Nucleus accumbens (tissue), 56 donors: ENCODE measurements at regions not wholly inside any gene's neighbourhood (a gene's known extent, or its start where the extent isn't known, plus 50 kb on each side); places are given as distances from the start of the nearest gene placed in this dataset.
"Not testable (repeated sequence)": the region's sequence is repeated elsewhere in the genome, so short reads cannot be mapped to it uniquely, and the experiment has no call there.

ENCODE experiments used
- DNase-seq, 56 donors: peaks; one replicate each; lab custom pipeline; 2025; lab: John Stamatoyannopoulos, UW

GRCh38 chr4:77434299-77435092 is 171.1 kb upstream of the CXCL13 start:
- no peak for DNase-seq

- DNase-seq = no peak
These were observed 168.5 kb upstream of the CXCL13 start for GRCh38 chr4:77437079-77437478.

GRCh38 chr4:77438549-77438948 is 167.1 kb upstream of the CXCL13 start:
- DNase-seq = no peak

GRCh38 chr4:77443941-77444340 is 161.7 kb upstream of the CXCL13 start:
- no peak for DNase-seq

- no peak for DNase-seq
These were observed 159.8 kb upstream of the CXCL13 start for GRCh38 chr4:77445823-77446222.

- no peak for DNase-seq
These were observed 159.0 kb upstream of the CXCL13 start for GRCh38 chr4:77446601-77447000.

GRCh38 chr4:77449171-77449570 is 156.4 kb upstream of the CXCL13 start:
- no peak for DNase-seq

- no peak for DNase-seq
These were observed 155.6 kb upstream of the CXCL13 start for GRCh38 chr4:77450006-77450405.

GRCh38 chr4:77451530-77451929 is 154.1 kb upstream of the CXCL13 start:
- no peak for DNase-seq

- DNase-seq = not testable (repeated sequence)
These were observed 153.5 kb upstream of the CXCL13 start for GRCh38 chr4:77452117-77452516.

GRCh38 chr4:77453911-77454310 is 151.7 kb upstream of the CXCL13 start:
- no peak for DNase-seq

GRCh38 chr4:77454858-77455257 is 150.8 kb upstream of the CXCL13 start:
- no peak for DNase-seq

GRCh38 chr4:77464100-77464499 is 141.5 kb upstream of the CXCL13 start:
- DNase-seq = not testable (repeated sequence)

- no peak for DNase-seq
These were observed 140.3 kb upstream of the CXCL13 start for GRCh38 chr4:77465271-77465670.

GRCh38 chr4:77466430-77466829 is 139.2 kb upstream of the CXCL13 start:
- DNase-seq = no peak

- no peak for DNase-seq
These were observed 133.7 kb upstream of the CXCL13 start for GRCh38 chr4:77471821-77472495.

GRCh38 chr4:77473509-77473908 is 132.1 kb upstream of the CXCL13 start:
- no peak for DNase-seq

GRCh38 chr4:77481856-77482255 is 123.8 kb upstream of the CXCL13 start:
- DNase-seq = no peak

GRCh38 chr4:77488882-77489281 is 116.7 kb upstream of the CXCL13 start:
- no peak for DNase-seq

GRCh38 chr4:77493120-77493752 is 112.4 kb upstream of the CXCL13 start:
- no peak for DNase-seq

GRCh38 chr4:77493829-77494551 is 111.6 kb upstream of the CXCL13 start:
- no peak for DNase-seq
